ENCODE measurements at regions not wholly inside any gene's neighbourhood (a gene's known extent, or its start where the extent isn't known, plus 50 kb on each side); places are given as distances from the start of the nearest gene placed in this dataset.

DNA sequence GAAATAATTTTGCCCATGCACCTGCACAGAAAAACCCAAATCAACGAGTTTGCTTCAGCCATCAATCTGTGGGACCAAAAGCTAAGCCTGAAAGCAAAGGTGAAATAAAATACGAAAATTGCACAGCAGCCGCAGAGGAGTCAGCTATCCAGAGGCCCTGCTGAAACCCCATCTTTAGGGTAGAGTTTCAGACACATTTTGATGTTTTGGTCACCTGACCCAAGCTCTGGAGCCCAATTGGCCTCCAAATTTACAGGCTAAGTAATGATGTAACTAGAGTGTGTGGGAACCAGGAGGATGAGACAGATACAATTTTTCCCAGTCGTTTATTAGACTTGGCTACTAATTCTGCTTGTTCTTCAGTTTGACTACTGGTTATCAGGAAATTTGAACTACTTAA lies 308.6 kb upstream of the ATP11B start:
- Mint-ChIP-seq H3K9me3 (ENCODE audit: insufficient read depth) (peaks cover 3% of the 10 kb centered on the region), H3K27me3 (peaks cover 10% of the 10 kb centered on the region), H3K27ac (no peak overlapping the region), H3K4me1 (no peaks in the 10 kb centered on the region), H3K4me3 (no peak overlapping the region)
- ATAC-seq (ENCODE audit: low read depth) = no peak
- WGBS (ENCODE audit: insufficient coverage) = 86% methylated on average over 2 of the region's 4 CpGs
- Histone ChIP-seq H3K36me3 (replicated peaks in 1 of 2; ENCODE audit: control extremely low read depth in 1 of 2, control insufficient read depth in 1 of 2, extremely low read depth in 1 of 2, insufficient read depth in 2 of 2, low read length in 1 of 2) (no peaks in the 10 kb centered on the region), H3K4me1 (ENCODE audit: control insufficient read depth in 2 of 2, insufficient read depth in 2 of 2, low read length in 2 of 2) (no peaks in the 10 kb centered on the region), H3K27ac (ENCODE audit: low read length in 2 of 2) (no peak overlapping the region), H3K9me3 (ENCODE audit: control extremely low read depth in 1 of 3, control insufficient read depth in 2 of 3, insufficient read depth in 1 of 3, low read length in 2 of 3) (no peaks in the 10 kb centered on the region), H3K79me2 (ENCODE audit: control insufficient read depth, insufficient read depth, low read length) (no peaks in the 10 kb centered on the region), H3K4me2 (replicated peaks; ENCODE audit: low read depth, low read length, poor library complexity, severe bottlenecking) (no peak overlapping the region), H3K27me3 (replicated peaks in 1 of 4; ENCODE audit: control extremely low read depth in 1 of 4, control insufficient read depth in 3 of 4, insufficient read depth in 4 of 4, low read length in 3 of 4) (no peaks in the 10 kb centered on the region), H3K4me3 (ENCODE audit: control extremely low read depth in 1 of 5, extremely low read depth in 1 of 5, insufficient read depth in 1 of 5, low read depth in 2 of 5, low read length in 4 of 5) (no peak overlapping the region), H2AFZ (ENCODE audit: insufficient read depth, low read depth, low read length, poor library complexity, severe bottlenecking) (no peak overlapping the region), H3K9ac (ENCODE audit: low read length) (no peak overlapping the region), H4K20me1 (ENCODE audit: control insufficient read depth, insufficient read depth, low read length, poor library complexity, severe bottlenecking) (no peaks in the 10 kb centered on the region)
- TF ChIP-seq, protein P1, sequence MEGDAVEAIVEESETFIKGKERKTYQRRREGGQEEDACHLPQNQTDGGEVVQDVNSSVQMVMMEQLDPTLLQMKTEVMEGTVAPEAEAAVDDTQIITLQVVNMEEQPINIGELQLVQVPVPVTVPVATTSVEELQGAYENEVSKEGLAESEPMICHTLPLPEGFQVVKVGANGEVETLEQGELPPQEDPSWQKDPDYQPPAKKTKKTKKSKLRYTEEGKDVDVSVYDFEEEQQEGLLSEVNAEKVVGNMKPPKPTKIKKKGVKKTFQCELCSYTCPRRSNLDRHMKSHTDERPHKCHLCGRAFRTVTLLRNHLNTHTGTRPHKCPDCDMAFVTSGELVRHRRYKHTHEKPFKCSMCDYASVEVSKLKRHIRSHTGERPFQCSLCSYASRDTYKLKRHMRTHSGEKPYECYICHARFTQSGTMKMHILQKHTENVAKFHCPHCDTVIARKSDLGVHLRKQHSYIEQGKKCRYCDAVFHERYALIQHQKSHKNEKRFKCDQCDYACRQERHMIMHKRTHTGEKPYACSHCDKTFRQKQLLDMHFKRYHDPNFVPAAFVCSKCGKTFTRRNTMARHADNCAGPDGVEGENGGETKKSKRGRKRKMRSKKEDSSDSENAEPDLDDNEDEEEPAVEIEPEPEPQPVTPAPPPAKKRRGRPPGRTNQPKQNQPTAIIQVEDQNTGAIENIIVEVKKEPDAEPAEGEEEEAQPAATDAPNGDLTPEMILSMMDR (IDR thresholded peaks at IDR 0.05) = no peak
- TF ChIP-seq EZH2 (IDR thresholded peaks at IDR 0.05; ENCODE audit: borderline replicate concordance, insufficient read depth, low read depth, low read length, poor library complexity, severe bottlenecking) = no peak
- POLR2A ChIA-PET = no interaction called here
- DNase-seq = no peak
- CTCF ChIA-PET = no interaction called here
- intact Hi-C loops (cut with micrococcal nuclease) = no loop called here

DNA sequence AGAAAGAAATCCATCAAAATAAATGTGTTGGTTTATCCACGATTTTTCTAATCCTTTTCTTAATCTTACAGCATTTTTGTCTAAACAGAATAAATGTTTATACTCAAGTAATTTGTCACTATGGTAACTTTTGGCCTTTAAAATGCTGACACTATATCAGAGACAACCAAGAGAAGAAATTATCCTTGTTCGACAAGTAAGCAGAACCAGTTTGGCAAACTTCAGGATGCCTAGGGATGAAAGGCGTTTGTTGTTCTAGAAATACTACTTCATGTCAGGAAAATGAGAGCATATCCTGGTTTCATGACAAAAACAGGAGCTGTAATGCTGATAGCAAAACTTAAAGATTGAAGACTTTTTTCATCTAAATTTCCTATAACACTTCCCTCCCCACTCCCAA lies 308.0 kb upstream of the ATP11B start:
- Mint-ChIP-seq H3K4me1 (no peaks in the 10 kb centered on the region), H3K27me3 (peaks cover 10% of the 10 kb centered on the region), H3K27ac (no peak overlapping the region), H3K9me3 (ENCODE audit: insufficient read depth) (peaks cover 3% of the 10 kb centered on the region), H3K4me3 (no peak overlapping the region)
- intact Hi-C loops (cut with micrococcal nuclease) = no loop called here
- no peaks in the 10 kb centered on the region for H3K27me3 ChIP-seq (replicated peaks in 1 of 4; ENCODE audit: control extremely low read depth in 1 of 4, control insufficient read depth in 3 of 4, insufficient read depth in 4 of 4, low read length in 3 of 4)
- no peak overlapping the region for H3K27ac ChIP-seq (ENCODE audit: low read length in 2 of 2)
- ChIA-PET POLR2A (no interaction called here), CTCF (no interaction called here)
- no peak overlapping the region for H2AFZ ChIP-seq (ENCODE audit: insufficient read depth, low read depth, low read length, poor library complexity, severe bottlenecking)
- H3K4me3 ChIP-seq (ENCODE audit: control extremely low read depth in 1 of 5, extremely low read depth in 1 of 5, insufficient read depth in 1 of 5, low read depth in 2 of 5, low read length in 4 of 5) = no peak overlapping the region
- ATAC-seq (ENCODE audit: low read depth) (no peak), DNase-seq (no peak)
- H3K9me3 ChIP-seq (ENCODE audit: control extremely low read depth in 1 of 3, control insufficient read depth in 2 of 3, insufficient read depth in 1 of 3, low read length in 2 of 3) = no peaks in the 10 kb centered on the region
- H3K79me2 ChIP-seq (ENCODE audit: control insufficient read depth, insufficient read depth, low read length) = no peaks in the 10 kb centered on the region
- WGBS (ENCODE audit: insufficient coverage) = no CpG with 5 or more reads among the region's 3 CpGs
- H3K36me3 ChIP-seq (replicated peaks in 1 of 2; ENCODE audit: control extremely low read depth in 1 of 2, control insufficient read depth in 1 of 2, extremely low read depth in 1 of 2, insufficient read depth in 2 of 2, low read length in 1 of 2) = no peaks in the 10 kb centered on the region
- no peaks in the 10 kb centered on the region for H4K20me1 ChIP-seq (ENCODE audit: control insufficient read depth, insufficient read depth, low read length, poor library complexity, severe bottlenecking)
- no peaks in the 10 kb centered on the region for H3K4me1 ChIP-seq (ENCODE audit: control insufficient read depth in 2 of 2, insufficient read depth in 2 of 2, low read length in 2 of 2)
- no peak overlapping the region for H3K9ac ChIP-seq (ENCODE audit: low read length)
- no peak overlapping the region for H3K4me2 ChIP-seq (replicated peaks; ENCODE audit: low read depth, low read length, poor library complexity, severe bottlenecking)
- no peak for TF ChIP-seq EZH2 (IDR thresholded peaks at IDR 0.05; ENCODE audit: borderline replicate concordance, insufficient read depth, low read depth, low read length, poor library complexity, severe bottlenecking)
- TF ChIP-seq, protein P1 (IDR thresholded peaks at IDR 0.05) = no peak
